H1 (cell line): ENCODE measurements at regions not wholly inside any gene's neighbourhood (a gene's known extent, or its start where the extent isn't known, plus 50 kb on each side); places are given as distances from the start of the nearest gene placed in this dataset.

ENCODE experiments used
- NRF1 ChIP-seq: IDR thresholded peaks from 2 replicates; pipeline ENCODE4 v1.6.1; 2011; ENCODE audit warnings: mild to moderate bottlenecking, low read depth, low read length, improper control_type of control experiment
- POLR2AphosphoS5 ChIP-seq: IDR thresholded peaks from 2 replicates; pipeline ENCODE4 v1.6.1; 2011; ENCODE audit warnings: low read depth, low read length

DNA sequence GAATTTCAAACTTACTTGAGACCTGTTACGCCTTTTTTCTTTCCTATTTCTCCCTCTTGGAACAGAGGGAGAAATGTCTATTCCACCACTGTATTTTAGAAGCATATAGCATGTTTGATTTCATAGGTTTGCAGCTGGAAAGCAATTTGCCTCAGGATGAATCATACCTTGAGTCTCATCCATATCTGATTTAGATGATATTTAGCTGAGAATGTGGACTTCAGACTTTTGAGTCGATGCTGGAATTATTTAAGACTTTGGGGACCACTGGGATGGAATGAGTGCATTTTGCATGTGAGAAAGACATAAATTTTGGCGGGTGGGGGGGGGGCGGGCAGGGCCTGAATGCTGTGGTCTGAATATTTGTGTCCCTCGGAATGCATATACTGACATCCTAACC, 67.3 kb upstream of the FOXN2 start (continued):
- no peak for TF ChIP-seq POLR2AphosphoS5
- TF ChIP-seq NRF1, result no peak
